ENCODE measurements at regions not wholly inside any gene's neighbourhood (a gene's known extent, or its start where the extent isn't known, plus 50 kb on each side); places are given as distances from the start of the nearest gene placed in this dataset.
"Not testable (repeated sequence)": the region's sequence is repeated elsewhere in the genome, so short reads cannot be mapped to it uniquely, and the experiment has no call there.

DNA sequence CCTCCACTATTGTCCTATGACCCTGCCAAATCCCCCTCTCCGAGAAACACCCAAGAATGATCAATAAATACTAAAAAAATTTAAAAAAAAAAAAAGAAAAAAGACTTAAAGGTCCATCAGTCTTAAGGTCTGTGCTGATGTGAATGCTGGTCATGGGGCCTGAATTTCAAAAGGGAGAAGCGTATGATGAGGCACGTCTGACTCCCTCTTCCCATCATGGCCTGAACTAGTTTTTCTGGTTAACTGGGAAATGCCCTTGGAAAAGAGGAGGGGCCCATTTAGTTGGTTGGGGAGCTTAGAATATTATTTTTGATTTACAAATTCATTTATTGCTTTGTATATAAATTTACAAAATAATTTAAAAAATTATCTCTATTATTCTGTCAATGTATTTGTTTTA lies 291.0 kb upstream of the CDH19 start (continued):
- TF ChIP-seq, protein P1, sequence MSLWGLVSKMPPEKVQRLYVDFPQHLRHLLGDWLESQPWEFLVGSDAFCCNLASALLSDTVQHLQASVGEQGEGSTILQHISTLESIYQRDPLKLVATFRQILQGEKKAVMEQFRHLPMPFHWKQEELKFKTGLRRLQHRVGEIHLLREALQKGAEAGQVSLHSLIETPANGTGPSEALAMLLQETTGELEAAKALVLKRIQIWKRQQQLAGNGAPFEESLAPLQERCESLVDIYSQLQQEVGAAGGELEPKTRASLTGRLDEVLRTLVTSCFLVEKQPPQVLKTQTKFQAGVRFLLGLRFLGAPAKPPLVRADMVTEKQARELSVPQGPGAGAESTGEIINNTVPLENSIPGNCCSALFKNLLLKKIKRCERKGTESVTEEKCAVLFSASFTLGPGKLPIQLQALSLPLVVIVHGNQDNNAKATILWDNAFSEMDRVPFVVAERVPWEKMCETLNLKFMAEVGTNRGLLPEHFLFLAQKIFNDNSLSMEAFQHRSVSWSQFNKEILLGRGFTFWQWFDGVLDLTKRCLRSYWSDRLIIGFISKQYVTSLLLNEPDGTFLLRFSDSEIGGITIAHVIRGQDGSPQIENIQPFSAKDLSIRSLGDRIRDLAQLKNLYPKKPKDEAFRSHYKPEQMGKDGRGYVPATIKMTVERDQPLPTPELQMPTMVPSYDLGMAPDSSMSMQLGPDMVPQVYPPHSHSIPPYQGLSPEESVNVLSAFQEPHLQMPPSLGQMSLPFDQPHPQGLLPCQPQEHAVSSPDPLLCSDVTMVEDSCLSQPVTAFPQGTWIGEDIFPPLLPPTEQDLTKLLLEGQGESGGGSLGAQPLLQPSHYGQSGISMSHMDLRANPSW (CRISPR knock-in tag; conservative IDR thresholded peaks at IDR 0.05; ENCODE audit: low read depth): no peak
- TF ChIP-seq GRHL2 (CRISPR knock-in tag; IDR thresholded peaks at IDR 0.05; ENCODE audit: insufficient replicate concordance, severe bottlenecking): no peak
- TF ChIP-seq ZNF671 (CRISPR knock-in tag; IDR thresholded peaks at IDR 0.05): no peak
- no peak for TF ChIP-seq CREB1 (CRISPR knock-in tag; IDR thresholded peaks at IDR 0.05)
- TF ChIP-seq JAZF1 (CRISPR knock-in tag; IDR thresholded peaks at IDR 0.05): no peak
- TF ChIP-seq NR3C1 (CRISPR knock-in tag; conservative IDR thresholded peaks at IDR 0.05; ENCODE audit: low read depth): no peak
- no peak for TF ChIP-seq FOXK1 (CRISPR knock-in tag; IDR thresholded peaks at IDR 0.05)
- no peak for TF ChIP-seq CBFB (CRISPR knock-in tag; IDR thresholded peaks at IDR 0.05; ENCODE audit: low read depth)
- no peak for TF ChIP-seq SMAD3 (CRISPR knock-in tag; IDR thresholded peaks at IDR 0.05; ENCODE audit: borderline replicate concordance)
- no peak for TF ChIP-seq OVOL2 (CRISPR knock-in tag; IDR thresholded peaks at IDR 0.05; ENCODE audit: borderline replicate concordance)

DNA sequence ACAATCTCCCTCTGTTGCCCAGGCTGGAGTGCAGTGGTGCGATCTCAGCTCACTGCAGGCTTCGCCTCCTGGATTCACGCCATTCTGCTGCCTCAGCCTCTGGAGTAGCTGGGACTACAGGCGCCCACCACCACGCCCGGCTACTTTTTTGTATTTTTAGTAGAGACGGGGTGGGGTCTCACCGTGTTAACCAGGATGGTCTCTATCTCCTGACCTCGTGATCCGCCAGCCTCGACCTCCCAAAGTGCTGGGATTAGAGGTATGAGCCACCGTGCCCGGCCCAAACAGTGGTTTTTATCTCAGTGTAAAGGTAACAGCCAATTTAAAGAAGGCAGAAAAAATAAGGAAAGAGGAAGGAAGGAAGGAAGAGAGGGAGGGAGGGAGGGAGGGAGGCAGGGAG lies 288.5 kb upstream of the CDH19 start:
- DNase-seq (ENCODE audit: low spot score); H3K36me3 Mint-ChIP-seq; H3K27me3 Mint-ChIP-seq (ENCODE audit: low read depth); CTCF ChIA-PET; H3K4me3 Mint-ChIP-seq; H3K27ac Mint-ChIP-seq; ATAC-seq; POLR2A ChIA-PET: not testable (repeated sequence)
- H3K4me1 Mint-ChIP-seq: peaks cover 26% of the 10 kb centered on the region
- peaks cover 17% of the 10 kb centered on the region; the same call in 1 of the 2 replicates for H3K9me3 Mint-ChIP-seq

DNA sequence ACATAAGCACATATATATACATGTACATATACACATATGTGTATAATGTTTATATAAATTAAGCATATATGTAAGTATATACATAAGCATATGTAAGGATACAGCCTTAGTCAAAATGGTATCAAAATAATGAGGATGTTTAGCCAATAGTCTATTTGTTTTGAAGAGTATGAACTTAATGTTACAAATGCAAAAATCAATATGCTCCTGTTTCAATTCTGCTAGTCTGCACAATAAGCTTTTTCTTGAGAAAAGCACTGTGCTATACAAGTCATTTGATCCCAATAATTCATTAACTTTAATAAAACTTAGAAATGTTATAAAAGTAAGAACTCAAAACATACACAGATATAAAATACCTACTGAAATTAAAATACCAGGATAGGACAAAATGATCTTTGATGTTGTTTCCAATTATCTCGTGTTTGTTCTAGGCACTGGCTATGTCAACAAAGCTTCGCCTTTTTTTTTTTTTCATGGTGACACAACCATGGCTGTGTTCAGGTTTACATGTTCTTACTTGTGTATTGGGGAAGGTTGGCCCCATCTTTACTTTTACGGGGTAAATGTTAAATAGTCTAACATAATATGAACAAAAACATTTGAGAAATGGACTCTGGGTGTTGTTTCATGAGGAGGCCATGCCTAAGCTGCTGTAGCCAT lies 271.1 kb upstream of the CDH19 start:
- no peaks in the 10 kb centered on the region for H3K4me1 Mint-ChIP-seq
- ATAC-seq (no peak), DNase-seq (ENCODE audit: low spot score) (no peak)
- POLR2A ChIA-PET: no interaction called here
- H3K9me3 Mint-ChIP-seq: no peaks in the 10 kb centered on the region
- H3K4me3 Mint-ChIP-seq: no peak overlapping the region
- CTCF ChIA-PET: no interaction called here
- TF ChIP-seq GABPB1 (CRISPR knock-in tag; IDR thresholded peaks at IDR 0.05) (no peak), IRF2 (CRISPR knock-in tag; IDR thresholded peaks at IDR 0.05; ENCODE audit: borderline replicate concordance, low read depth) (no peak)
- H3K27me3 Mint-ChIP-seq (ENCODE audit: low read depth): no peaks in the 10 kb centered on the region
- H3K27ac Mint-ChIP-seq: no peak overlapping the region
- no peaks in the 10 kb centered on the region for H3K36me3 Mint-ChIP-seq

DNA sequence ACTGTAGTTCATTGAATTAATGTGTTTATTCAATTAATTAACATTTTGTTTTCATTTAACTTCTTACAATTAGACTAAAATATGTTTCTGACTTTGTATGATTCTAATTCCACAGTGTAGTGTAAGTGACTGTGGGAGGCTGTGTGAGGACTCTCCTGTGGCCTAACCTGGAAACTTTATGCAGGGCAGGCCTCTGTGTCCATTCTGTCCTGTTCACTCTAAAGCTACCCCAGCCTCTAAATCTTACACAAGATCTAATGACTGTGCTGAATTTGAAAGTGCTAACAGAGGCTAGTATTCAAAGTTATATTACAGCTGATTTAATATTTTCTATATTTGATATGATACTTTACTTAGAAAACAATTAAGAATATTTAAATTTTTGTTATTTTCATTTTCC lies 270.5 kb upstream of the CDH19 start:
- Mint-ChIP-seq H3K4me1 (no peaks in the 10 kb centered on the region), H3K27ac (no peak overlapping the region)
- TF ChIP-seq, protein P2, sequence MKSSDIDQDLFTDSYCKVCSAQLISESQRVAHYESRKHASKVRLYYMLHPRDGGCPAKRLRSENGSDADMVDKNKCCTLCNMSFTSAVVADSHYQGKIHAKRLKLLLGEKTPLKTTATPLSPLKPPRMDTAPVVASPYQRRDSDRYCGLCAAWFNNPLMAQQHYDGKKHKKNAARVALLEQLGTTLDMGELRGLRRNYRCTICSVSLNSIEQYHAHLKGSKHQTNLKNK (CRISPR knock-in tag; IDR thresholded peaks at IDR 0.05): no peak
- TF ChIP-seq ZNF121 (CRISPR knock-in tag; IDR thresholded peaks at IDR 0.05): no peak
- TF ChIP-seq MYBL2 (CRISPR knock-in tag; IDR thresholded peaks at IDR 0.05): no peak
- no peak for TF ChIP-seq RELA (CRISPR knock-in tag; IDR thresholded peaks at IDR 0.05; ENCODE audit: borderline replicate concordance)
- TF ChIP-seq ZNF396 (CRISPR knock-in tag; IDR thresholded peaks at IDR 0.05; ENCODE audit: borderline replicate concordance): no peak
- TF ChIP-seq, protein P3, sequence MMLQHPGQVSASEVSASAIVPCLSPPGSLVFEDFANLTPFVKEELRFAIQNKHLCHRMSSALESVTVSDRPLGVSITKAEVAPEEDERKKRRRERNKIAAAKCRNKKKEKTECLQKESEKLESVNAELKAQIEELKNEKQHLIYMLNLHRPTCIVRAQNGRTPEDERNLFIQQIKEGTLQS (CRISPR knock-in tag; conservative IDR thresholded peaks at IDR 0.05): no peak
- no peak for TF ChIP-seq CREM (CRISPR knock-in tag; IDR thresholded peaks at IDR 0.05)
- TF ChIP-seq KAT7 (CRISPR knock-in tag; IDR thresholded peaks at IDR 0.05; ENCODE audit: borderline replicate concordance): no peak
- TF ChIP-seq, protein P4, sequence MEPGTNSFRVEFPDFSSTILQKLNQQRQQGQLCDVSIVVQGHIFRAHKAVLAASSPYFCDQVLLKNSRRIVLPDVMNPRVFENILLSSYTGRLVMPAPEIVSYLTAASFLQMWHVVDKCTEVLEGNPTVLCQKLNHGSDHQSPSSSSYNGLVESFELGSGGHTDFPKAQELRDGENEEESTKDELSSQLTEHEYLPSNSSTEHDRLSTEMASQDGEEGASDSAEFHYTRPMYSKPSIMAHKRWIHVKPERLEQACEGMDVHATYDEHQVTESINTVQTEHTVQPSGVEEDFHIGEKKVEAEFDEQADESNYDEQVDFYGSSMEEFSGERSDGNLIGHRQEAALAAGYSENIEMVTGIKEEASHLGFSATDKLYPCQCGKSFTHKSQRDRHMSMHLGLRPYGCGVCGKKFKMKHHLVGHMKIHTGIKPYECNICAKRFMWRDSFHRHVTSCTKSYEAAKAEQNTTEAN (CRISPR knock-in tag; IDR thresholded peaks at IDR 0.05): no peak
- TF ChIP-seq, protein P5, sequence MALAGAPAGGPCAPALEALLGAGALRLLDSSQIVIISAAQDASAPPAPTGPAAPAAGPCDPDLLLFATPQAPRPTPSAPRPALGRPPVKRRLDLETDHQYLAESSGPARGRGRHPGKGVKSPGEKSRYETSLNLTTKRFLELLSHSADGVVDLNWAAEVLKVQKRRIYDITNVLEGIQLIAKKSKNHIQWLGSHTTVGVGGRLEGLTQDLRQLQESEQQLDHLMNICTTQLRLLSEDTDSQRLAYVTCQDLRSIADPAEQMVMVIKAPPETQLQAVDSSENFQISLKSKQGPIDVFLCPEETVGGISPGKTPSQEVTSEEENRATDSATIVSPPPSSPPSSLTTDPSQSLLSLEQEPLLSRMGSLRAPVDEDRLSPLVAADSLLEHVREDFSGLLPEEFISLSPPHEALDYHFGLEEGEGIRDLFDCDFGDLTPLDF (CRISPR knock-in tag; IDR thresholded peaks at IDR 0.05): no peak
- TF ChIP-seq FOXJ3 (CRISPR knock-in tag; IDR thresholded peaks at IDR 0.05; ENCODE audit: borderline replicate concordance): no peak

More for the DNA sequence above, 270.5 kb upstream of the CDH19 start:
- POLR2A ChIA-PET: no interaction called here
- H3K9me3 Mint-ChIP-seq: no peaks in the 10 kb centered on the region
- CTCF ChIA-PET: no interaction called here
- no peak for ATAC-seq
- H3K4me3 Mint-ChIP-seq: no peak overlapping the region
- H3K27me3 Mint-ChIP-seq (ENCODE audit: low read depth): no peaks in the 10 kb centered on the region
- DNase-seq (ENCODE audit: low spot score): no peak
- no peaks in the 10 kb centered on the region for H3K36me3 Mint-ChIP-seq
